GM18508 (cell line): ENCODE measurements at regions not wholly inside any gene's neighbourhood (a gene's known extent, or its start where the extent isn't known, plus 50 kb on each side); places are given as distances from the start of the nearest gene placed in this dataset.
A peak's percentile ranks its signal among the peaks of the same experiment; 100 is the strongest.

Experiments used
- ATAC-seq: cut with Tn5 transposase; IDR thresholded peaks from one replicate; pipeline ENCODE4 v1.9.1; 2021; ENCODE audit warnings: moderate number of reproducible peaks; ENCODE audit not compliant: insufficient read depth, unreplicated experiment

DNA sequence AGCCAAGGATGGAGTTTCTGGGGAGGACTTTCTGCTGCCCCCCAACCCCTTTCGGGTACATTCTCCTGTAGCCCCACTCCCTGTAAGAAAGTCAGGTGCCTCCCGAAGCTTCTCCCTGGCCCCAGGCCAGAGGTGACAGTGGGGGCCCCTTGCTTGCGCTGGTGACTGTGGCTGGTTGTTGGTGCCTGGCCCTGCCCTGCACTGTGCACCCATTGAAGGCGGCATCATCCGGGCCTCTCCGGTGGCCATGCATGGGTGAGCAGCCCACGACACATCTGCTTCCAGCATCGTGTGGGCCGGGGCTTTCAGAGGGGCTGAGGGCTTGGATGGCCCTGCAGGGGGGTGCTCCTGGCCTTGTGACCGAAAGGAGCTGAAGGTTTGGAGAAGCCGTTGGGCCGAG is 297.0 kb downstream of the SEC14L1 start:
- no peak for ATAC-seq

DNA sequence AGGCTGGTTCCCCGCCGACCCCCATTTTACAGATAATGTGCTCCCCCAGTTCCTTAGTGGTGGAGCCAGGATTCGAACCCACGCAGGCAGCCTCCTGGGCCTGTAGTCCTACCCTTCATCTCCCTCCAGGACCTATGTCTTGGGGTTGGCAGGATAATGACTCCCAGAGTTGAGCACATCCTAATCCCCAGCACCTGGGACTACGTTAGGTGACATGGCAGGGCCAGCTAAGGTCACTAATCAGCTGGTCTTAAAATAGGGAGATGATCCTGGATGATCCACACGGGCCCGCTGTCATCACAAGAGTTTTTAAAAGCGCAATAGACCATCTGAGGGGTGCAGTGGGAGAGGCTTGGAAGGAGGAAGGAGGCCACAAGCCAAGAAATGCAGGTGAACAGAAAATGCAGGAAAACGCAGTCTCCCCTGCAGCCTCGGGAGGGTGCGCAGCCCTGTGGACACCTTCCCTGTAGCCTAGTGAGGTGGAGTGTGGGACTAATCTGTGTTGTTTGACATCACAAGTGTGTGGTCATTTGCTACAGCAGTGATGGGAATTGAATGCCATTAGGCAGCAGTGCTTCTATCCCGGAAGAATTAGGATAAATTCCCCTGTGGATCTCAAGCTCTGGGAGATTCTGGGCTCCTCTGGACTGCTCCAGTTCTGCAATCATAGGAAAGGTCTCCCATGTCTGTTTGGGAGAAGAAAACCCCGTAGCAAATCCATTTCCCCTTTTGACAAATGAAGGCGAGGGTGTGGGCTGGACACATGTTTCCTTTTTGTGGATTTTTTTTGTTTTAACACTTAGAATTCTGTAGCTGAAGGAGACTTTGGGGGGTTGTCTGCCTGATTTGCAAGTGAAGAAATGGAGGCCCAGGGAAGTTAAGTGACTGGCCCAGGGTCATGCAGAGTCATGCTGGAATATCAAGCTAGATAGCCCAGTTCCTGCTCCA is 297.7 kb downstream of the SEC14L1 start:
- no peak for ATAC-seq

DNA sequence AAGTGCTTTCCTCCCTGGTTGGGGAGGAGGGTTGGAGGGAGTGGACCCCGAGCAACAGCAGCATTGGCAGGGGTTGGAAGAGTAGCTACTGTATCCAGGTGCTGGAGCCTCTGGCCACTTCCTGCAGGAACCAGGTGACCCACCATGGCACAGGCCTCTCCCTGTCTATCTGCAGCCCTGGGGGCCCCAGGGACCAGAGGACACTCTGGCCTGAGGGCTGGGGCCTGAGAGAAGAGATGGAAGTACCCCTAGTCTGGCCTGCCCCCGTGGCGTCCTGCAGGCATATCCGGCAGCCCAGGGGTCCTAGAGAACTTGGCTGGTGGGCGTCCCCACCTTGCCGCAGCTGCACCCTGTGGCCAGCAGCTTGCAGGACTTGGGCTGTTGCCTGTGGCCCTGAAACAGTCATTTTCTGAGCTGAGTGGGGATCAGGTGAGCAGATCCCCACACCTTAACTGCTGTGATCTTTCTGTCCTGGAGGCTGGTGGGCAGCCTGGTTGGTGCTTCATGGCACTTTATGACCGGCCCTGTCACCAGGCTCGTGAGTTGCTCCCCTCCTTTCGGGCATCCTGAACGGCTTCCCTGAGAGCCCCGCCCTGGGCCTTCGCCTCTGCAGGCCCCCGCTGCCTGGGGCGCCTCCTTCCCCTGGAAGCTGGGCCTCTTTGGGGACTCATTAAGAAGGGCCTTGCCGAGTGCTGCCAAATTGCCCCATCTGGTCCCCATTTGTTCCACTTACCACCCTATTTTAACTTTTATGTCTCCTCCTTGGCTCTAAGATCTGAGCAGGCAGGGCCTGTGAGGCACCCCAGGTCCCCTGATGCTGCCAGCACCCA is 298.6 kb downstream of the SEC14L1 start:
- ATAC-seq = no peak

DNA sequence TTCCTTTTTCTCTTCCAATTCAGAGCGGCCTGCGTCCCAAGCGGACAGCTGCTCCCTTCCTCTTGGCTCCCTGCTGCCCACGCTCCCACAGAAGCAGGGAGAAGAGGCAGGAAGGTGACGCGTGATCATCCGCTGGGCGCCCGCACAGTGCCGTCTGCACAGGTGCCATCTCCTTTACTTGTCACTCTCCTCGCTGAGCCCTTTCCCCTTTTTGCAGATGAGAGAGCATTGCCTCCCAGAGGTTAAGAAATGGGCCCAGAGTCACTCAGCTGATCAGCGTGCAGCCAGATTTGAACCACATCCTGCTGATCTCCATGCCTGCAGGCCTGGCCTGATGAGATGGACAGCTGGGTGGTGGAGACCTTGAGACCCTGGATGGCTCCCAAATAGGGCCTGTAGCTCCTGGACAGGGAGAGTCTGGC is 299.8 kb downstream of the SEC14L1 start:
- no peak for ATAC-seq

DNA sequence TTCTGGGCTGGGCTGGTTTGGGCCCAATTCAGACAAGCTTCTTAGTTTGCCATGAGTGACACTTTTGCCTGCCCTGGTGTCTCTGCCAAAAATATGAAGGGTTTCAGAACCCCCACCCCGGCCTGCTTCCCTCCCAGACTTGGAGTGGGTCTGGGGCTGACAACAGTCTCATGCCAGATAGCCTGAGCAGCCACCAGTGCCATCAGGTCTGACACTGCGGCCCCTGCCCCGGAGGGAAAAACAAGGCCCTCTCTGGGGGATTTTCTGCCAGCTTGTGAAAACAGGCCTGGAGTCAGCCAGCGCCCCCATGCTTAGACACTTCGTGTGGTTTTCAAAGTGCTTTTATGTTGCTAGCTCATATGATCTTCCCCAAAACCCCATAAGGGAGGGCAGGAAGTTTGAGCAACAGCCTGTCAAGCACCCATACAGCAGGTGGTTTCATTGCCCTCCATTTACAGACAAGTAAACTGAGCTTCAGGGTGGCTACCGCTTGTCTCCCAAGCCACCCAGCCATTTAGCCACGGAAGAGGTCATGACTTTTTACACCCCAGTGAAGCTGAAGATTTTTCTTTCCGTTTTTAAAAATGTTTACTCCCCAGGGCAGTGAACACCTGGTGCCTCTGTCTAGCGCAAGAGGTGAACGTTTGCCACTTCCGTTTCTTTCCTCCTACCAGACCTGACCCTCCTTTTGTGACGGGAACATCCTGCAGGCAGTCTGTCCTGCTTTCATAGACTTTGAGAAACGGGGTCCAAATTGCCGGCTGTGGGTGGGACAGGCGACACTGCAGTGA is 300.6 kb downstream of the SEC14L1 start:
- ATAC-seq = no peak

DNA sequence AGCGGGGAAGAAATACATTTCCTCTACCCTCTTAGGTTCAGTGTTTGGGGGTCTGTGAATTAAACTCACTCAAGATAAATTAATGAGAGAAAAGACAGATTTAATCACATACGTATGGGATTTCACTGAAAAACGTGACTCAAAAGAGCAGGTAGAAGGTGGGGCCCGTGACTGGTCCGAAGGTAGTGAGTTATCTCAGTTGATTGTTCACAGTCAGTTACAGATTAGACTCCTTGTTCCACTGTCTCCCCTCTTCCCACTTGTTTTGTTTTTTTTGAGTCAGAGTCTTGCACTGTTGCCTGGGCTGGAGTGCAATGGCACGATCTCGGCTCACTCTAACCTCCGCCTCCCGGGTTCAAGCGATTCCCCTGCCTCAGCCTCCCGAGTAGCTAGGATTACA is 301.2 kb downstream of the SEC14L1 start:
- no peak for ATAC-seq

DNA sequence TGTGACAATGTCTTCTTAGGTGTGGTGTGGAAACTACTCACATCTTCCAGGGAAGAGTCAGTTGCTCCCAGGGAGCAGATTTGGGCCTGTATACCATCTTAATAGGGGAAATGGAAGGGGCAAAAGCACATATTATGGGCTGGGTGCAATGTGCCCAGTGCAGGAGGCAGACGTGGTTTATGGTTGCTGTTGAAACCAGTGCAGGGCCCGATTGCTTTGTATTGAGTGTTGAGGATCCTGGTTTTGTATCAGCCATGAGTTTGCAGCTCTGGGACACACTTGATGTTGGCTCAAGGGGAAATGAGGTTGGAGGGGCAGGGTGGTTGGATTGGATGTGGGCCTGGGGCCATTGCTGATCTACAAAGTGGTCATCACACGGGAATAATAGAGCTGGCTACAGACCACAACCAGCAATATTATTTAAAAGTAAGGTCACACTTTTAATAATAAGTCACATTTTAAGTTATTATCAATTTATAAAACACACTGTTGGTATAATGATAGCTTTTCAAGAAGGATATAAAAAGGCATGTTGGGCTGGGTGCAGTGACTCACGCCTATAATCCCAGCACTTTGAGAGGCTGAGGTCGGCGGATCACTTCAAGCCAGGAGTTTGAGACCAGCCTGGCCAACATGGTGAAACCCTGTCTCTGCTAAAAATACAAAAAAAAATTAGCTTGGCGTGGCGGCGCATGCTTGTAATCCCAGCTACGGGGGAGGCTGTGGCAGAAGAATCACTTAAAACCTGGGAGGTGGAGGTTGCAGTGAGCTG is 302.4 kb downstream of the SEC14L1 start:
- no peak for ATAC-seq

DNA sequence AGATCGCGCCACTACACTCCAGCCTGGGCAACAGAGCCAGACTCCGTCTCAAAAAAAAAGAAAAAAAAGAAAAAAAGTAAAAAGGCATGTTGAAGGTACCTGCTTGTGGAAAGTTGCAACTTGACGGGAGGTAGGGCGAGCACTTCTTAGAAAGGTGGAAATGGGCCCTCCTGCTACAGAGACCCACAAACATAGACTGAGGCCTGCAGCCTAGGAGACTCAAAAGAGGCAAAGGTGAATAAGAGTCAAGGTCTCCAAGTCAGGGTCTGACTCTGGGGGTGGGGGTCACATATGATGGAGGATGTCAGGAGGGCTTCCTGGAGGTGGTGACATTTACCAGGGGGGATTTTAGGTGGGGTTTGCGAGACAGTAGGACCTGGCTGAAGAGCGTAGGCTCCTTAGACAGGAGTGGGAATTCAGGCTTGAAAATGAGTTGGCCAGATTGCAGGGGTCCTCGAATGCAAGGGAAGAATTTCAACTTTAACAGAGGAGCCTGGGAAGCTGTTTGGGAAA is 303.0 kb downstream of the SEC14L1 start:
- no peak for ATAC-seq

DNA sequence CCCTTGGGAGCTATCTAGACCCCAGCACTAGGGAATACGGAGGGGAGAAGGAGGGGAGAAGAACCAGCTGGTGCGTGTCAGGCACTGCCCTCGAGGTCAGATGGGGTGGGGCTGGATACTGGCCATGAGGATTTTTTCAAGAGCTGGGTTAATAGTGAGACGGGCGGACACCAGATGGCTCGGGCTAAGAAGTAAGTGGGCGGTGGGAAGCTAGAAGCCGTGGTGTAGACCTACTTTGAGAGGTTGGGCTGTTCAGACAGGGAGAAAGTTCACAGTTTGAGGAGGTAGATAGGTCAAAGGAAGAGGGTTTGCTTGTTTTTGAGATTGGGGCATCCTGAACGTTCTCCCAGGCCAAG is 303.8 kb downstream of the SEC14L1 start:
- ATAC-seq = no peak

DNA sequence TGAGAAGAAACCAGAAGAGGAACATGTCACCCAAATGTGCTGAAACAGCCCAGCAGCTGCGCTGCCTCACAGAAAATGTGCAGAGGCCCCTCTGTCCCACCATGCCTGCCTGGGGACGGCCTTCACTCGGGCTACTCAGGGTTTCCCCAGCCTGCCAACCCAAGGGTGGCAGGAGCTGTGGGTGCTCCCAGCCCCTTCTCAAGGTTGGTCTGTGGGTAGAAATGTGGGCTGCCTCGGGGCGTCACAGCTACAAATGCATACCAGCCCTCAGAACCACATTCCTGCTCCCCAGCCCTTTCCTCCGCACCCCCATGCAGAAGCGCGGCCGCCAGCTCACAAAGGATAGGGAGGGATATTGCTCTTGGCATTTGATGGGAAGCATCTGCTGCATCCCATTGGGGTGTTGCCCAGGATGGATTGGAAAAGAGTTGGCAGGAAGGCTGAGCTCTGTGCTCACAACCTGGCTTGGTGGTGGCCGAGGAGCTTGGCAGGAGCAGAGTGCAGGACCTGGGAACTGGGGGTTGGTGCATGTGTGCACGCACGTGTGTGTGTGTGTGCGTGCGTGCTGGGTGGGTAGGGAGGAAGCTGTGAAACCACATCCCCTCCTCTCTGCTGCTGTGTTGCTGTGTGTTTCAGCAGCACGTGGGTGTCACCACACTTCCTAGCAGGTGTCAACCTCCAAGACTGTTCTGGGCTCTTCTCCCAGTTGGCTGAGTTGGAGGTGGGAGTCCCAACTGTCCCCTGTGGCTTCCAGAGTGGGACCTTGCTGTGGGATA is 304.4 kb downstream of the SEC14L1 start:
- peak; percentile 28 for ATAC-seq

DNA sequence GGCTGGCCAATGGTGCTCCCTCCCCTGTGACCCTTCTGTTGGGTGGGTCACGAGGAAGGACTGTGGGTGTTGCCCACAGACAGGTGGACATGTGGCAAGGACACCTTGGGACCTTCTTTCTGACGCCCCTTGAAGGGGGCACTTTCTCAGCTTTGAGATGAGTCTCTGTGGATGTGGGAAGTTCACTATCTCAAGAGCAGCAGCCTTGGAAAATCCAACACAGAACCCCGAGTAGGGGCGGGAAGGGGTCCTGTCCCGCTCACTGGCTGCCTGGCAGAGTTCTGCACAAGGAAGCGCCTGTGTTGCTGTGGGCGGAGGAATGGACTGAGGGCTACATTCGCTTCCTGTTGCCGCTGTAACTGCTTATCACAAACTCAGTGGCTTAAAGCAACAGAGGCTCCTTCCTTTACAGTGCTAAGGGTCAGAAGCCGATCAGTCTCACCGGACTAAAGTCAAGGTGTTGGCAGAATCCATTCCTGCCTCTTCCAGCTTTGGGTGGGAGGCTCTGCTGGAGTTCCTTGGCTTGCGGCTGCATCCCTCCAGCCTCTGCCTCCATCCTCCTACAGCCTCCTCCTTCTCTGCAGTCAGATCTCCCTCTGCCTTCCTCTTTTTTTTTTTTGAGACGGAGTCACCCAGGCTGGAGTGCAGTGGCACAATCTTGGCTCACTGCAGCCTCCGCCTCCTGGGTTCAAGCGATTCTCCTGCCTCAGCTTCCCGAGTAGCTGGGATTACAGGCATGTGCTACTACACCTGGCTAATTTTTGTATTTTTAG is 305.2 kb downstream of the SEC14L1 start:
- ATAC-seq = no peak

DNA sequence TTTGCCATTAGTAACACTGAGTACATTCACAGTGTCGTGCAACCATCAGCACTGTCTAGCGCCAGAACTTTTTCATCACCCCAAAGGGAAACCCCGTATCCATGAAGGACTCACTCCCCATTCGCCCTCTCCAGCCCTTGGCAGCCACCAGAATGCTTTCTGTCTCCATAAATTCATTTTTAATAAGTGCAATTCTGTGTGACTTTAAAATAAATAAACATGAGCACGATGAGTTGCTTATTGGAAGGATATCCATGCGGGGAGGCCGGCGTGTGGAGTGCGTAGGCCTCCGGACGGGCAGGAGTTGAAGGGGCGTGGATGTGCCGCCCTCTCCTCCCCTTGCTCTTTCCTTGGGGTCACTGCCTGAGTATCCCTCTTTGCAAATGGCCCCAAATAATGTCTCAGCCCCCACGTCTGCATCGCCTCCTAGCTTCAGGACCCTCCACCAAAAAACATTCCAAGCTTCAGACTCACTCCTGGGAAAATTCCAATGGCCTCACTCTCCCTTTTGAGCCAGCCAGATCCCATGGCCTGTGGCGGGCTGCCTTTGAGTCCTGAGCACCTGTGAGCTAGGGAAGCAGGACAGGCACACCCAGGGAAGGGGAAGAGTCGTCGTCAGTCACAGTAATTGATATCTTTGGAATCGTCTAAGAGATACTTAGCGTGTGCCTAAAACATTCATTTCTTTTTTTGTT is 306.3 kb downstream of the SEC14L1 start:
- no peak for ATAC-seq

DNA sequence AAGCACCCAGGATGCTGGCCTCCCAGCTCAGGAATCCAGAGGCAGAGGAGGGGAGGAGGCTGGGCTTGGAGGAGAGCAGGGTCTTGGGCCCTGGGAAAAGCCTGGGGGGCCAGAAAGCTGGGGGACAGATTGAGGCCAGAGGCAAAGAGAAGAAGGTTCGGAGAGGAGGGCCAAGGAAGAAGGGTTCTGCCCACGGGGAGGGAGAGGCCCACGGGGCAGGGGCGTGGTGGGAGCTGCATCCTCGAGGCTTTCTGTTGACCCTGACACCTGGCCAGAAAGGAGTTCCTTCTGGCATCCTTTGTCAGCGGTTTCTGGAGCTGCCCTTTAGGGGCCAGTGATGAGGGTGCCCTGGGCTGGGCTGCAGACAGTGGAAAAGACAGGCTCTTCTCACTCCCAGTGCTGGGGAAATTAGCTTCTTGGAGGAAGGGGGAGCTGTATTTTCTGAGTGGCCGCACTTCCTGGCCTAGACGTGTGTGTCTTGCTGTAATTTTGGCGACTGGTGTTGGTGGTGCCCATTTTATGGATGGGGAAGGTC is 308.7 kb downstream of the SEC14L1 start:
- no peak for ATAC-seq

DNA sequence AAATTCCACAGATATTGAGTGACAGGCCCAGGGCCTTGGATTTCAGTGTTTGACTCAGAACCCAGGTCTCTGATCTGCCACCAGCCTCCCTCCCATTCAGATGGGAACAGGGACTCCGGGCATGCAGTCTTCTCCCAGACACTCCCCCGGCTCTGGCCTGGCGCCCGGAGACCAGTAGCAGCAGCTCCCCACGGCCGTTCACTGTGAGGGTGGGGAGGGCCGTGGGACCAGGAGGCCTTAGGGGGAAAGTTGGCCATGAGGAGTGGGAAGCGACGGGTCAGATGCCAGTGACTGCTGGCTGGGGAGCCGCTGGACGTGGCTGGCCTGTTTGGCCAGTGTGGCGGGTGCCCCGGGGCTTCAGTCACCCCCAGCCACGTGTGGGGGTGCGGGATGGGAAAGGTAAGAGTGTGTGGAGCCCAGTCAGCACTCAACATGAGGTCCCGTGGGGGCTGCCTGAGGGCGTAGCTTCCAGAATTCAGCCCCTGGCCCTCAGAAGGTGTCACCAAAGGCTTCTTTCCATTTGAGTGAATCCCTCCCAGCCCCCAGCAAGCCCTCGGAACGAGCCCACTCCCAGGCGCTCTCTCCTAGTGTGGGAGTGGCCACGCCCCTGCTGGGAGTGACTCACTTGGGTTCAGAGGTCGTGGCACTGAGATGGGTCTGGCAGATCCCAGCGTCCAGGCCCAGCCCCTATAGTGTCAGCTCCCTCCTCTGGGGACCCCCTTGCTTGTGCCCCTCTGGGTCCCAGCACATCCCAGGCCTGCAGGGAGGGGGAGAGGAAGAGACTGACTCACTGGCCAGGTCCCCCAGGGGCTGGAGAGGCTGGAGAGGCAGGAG is 309.4 kb downstream of the SEC14L1 start:
- no peak for ATAC-seq

DNA sequence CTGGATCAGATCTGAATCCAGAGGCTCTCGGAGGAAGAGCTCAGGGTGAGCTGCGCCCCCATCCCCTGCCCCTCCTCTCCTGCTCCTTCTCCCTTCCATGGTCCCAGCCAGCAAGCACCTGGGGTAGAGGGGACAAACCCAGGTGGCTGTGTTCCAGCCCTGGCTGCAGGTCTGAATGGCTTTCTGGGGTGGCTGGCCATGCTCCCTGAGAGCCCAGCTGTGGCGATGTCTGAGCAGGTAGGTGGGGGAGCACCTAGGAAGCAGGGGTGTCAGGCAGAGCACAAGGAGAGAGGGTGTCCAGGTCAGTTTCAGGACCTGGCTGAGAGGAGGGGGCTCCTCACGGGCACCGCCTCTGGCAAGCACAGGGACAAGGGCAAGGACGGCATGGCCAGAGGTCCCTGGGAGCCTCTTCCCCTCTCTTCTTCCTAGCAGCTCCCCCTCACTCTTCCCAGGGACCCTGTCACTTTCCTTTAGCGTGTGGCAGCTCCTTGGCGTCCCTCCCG is 310.0 kb downstream of the SEC14L1 start:
- no peak for ATAC-seq

DNA sequence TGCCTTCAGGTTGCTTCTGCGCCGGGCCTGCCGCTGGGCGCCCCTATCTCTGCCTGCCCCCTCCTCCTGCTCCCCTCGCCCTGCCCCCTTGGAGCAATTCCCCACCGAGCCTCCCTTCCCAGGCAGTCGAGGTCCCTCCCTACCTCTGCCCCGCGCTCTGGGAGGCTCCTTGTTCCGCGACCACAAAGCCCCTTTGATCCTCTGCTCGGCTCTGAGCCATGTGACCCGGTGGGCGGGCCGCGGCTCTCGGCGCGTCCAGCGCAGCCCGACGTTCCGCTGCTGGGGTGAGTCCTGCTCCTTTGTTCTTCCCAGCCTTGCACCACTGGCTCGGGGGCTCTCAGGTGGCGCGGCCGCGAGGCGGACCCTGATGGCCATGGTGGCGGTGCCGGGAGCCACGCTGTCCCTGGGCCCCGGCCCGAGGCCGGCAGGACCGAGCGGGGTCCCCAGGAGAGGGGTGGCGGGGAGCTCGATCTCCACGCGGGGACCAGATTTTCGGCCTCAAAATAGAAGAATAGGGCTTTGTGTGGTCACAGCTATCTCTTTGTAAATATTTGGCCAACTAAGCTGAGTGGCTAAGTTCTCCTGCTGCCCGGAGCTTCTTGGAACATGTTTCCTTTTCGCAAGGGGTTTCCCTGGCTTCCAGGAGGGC is 310.6 kb downstream of the SEC14L1 start:
- no peak for ATAC-seq
